CD8-positive, alpha-beta memory T cell (primary cell): ENCODE measurements at regions not wholly inside any gene's neighbourhood (a gene's known extent, or its start where the extent isn't known, plus 50 kb on each side); places are given as distances from the start of the nearest gene placed in this dataset.

ENCODE experiments used
- CTCF ChIA-PET: fragments of 350-600 bp; sonication (Branson Sonifier 250); formaldehyde crosslinking; loops from one replicate; lab custom pipeline; 2021; ENCODE audit warnings: antibody characterized with exemption; lab: Charles Lee
- POLR2A ChIA-PET: fragments of 350-600 bp; sonication (Branson Sonifier 250); formaldehyde crosslinking; loops from one replicate; lab custom pipeline; 2021; ENCODE audit warnings: antibody characterized with exemption; lab: Charles Lee
- DNase-seq, 5 donors: peaks; one replicate each; pipeline versions ENCODE4 v3.0.0 to v3.0.0-alpha.2; 2020 to 2022; ENCODE audit warnings: mixed read lengths in 1 of 5
- H3K27ac ChIP-seq: one replicate; pipeline ENCODE4 v1.7.0; 2013; ENCODE audit warnings: low read depth, mild to moderate bottlenecking, low read length, moderate library complexity
- H3K27me3 ChIP-seq: 2 replicates; pipeline ENCODE4 v1.7.0; 2013; ENCODE audit warnings: low read length, mild to moderate bottlenecking; ENCODE audit not compliant: insufficient read depth, poor library complexity, severe bottlenecking
- H3K36me3 ChIP-seq: 2 replicates; pipeline ENCODE4 v1.7.0; 2013; ENCODE audit warnings: mild to moderate bottlenecking, low read length, moderate library complexity; ENCODE audit not compliant: insufficient read depth
- H3K4me1 ChIP-seq: 2 replicates; pipeline ENCODE4 v1.7.0; 2013; ENCODE audit warnings: mild to moderate bottlenecking, low read length, moderate library complexity; ENCODE audit not compliant: insufficient read depth
- H3K4me3 ChIP-seq: 2 replicates; pipeline ENCODE4 v1.7.0; 2013; ENCODE audit warnings: mild to moderate bottlenecking, low read length
- H3K9me3 ChIP-seq: 2 replicates; pipeline ENCODE4 v1.7.0; 2013; ENCODE audit warnings: mild to moderate bottlenecking, low read length
- H3K27ac Mint-ChIP-seq, 8 donors: one replicate each; pipeline ENCODE4 v1.8.0; 2020 to 2021; ENCODE audit warnings: mixed read lengths in 8 of 8, mild to moderate bottlenecking in 6 of 8, inconsistent platforms in 3 of 8, moderate library complexity in 3 of 8
- H3K27me3 Mint-ChIP-seq, 2 donors: one replicate each; pipeline ENCODE4 v1.8.0; 2020 to 2021; ENCODE audit warnings: mixed read lengths in 2 of 2, mild to moderate bottlenecking in 1 of 2, moderate library complexity in 1 of 2
- H3K36me3 Mint-ChIP-seq, 3 donors: one replicate each; pipeline ENCODE4 v1.8.0; 2020 to 2021; ENCODE audit warnings: mixed read lengths in 3 of 3, inconsistent platforms in 1 of 3, mild to moderate bottlenecking in 1 of 3
- H3K4me1 Mint-ChIP-seq, 3 donors: one replicate each; pipeline ENCODE4 v1.8.0; 2020 to 2021; ENCODE audit warnings: mixed read lengths in 3 of 3, inconsistent platforms in 1 of 3, mild to moderate bottlenecking in 1 of 3
- H3K4me3 Mint-ChIP-seq, 7 donors: one replicate each; pipeline ENCODE4 v1.8.0; 2020 to 2021; ENCODE audit warnings: mixed read lengths in 7 of 7, mild to moderate bottlenecking in 6 of 7, moderate library complexity in 4 of 7, inconsistent platforms in 2 of 7
- H3K9me3 Mint-ChIP-seq, 5 donors: one replicate each; pipeline ENCODE4 v1.8.0; 2020 to 2022; ENCODE audit warnings: mixed read lengths in 5 of 5, mild to moderate bottlenecking in 3 of 5, moderate library complexity in 2 of 5, inconsistent platforms in 1 of 5

DNA sequence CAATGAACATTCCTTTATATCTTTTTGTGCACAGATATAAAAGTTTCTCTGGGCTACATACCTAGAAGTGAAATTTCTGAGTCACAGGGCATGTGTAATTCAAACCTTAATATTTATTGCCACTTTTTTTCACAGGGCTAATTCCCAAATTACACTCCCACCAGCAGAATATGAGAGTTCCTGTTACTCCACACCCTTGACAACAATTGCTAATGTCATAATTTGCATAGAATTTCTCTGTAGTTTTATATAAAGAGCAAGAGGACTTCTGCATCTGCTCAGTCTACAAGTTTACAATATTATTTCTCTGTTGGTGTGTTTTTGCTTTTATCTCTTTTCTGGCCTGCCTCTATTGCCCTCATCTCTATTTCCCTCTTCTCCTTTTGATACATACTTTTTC lies 518.5 kb downstream of the ZNF608 start:
- Histone ChIP-seq H3K27ac (no peak overlapping the region), H3K4me1 (no peaks in the 10 kb centered on the region), H3K9me3 (no peaks in the 10 kb centered on the region), H3K4me3 (no peak overlapping the region), H3K36me3 (no peaks in the 10 kb centered on the region), H3K27me3 (no peaks in the 10 kb centered on the region)
- no peaks in the 10 kb centered on the region for H3K27me3 Mint-ChIP-seq
- H3K27ac Mint-ChIP-seq: no peak overlapping the region
- peaks cover 0 to 9% (median 3%) of the 10 kb centered on the region in 5 donors for H3K9me3 Mint-ChIP-seq
- CTCF ChIA-PET: no interaction called here
- no peak for DNase-seq
- no peaks in the 10 kb centered on the region for H3K4me1 Mint-ChIP-seq
- no peaks in the 10 kb centered on the region for H3K36me3 Mint-ChIP-seq
- H3K4me3 Mint-ChIP-seq: no peak overlapping the region
- POLR2A ChIA-PET: no interaction called here

DNA sequence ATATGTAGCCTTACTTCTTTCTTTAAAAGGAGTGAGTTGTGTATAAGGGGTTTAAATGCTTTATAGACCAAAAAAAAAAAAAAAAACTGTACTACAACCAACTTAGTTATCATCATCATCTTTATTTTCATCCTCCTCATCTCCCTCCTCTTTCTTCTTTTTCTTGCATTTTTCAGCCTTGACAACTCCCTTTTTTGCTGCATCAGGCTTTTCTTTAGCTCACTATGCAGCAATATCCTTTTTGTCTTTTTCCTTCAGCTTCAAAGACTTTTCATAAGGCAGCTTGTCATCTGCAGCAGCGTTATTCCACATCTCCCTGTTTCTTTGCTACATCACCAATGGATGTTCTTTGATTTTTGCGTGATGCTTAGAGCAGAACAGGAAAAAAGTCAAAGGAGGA lies 526.0 kb downstream of the ZNF608 start:
- no peaks in the 10 kb centered on the region for H3K4me1 Mint-ChIP-seq

DNA sequence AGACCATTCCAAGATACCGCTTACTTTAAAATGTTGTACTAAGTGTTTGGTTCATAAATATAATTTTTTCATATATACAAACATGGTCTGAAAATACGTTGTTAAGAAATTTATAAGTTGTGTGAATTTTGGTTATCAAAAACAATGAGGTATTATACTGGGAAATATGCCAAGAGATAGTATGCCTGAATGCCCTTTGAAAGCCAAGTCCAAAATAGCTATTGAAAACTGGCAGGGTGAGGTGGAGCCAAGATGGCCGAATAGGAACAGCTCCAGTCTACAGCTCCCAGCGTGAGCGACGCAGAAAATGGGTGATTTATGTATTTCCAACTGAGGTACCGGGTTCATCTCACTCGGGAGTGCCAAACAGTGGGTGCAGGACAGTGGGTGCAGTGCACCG lies 533.5 kb downstream of the ZNF608 start:
- Histone ChIP-seq H3K27ac (no peak overlapping the region), H3K36me3 (no peaks in the 10 kb centered on the region), H3K27me3 (no peaks in the 10 kb centered on the region), H3K9me3 (no peaks in the 10 kb centered on the region), H3K4me1 (no peaks in the 10 kb centered on the region), H3K4me3 (no peak overlapping the region)
- no peaks in the 10 kb centered on the region for H3K27me3 Mint-ChIP-seq
- no peaks in the 10 kb centered on the region for H3K36me3 Mint-ChIP-seq
- peaks cover 0 to 19% (median 5%) of the 10 kb centered on the region in 5 donors for H3K9me3 Mint-ChIP-seq
- no peak overlapping the region for H3K4me3 Mint-ChIP-seq
- no peaks in the 10 kb centered on the region for H3K4me1 Mint-ChIP-seq
- no peak for DNase-seq
- no peak overlapping the region for H3K27ac Mint-ChIP-seq
- ChIA-PET POLR2A (no interaction called here), CTCF (interaction anchor here (0.6 kb wide), 1 partner anchor 51 kb away, joined by 4 read pairs; no protein-coding TSS in a partner anchor)

More for the DNA sequence above, 526.0 kb downstream of the ZNF608 start:
- Histone ChIP-seq H3K36me3 (no peaks in the 10 kb centered on the region), H3K4me1 (no peaks in the 10 kb centered on the region), H3K27ac (no peak overlapping the region), H3K27me3 (no peaks in the 10 kb centered on the region), H3K9me3 (no peaks in the 10 kb centered on the region), H3K4me3 (no peak overlapping the region)
- H3K4me3 Mint-ChIP-seq: no peak overlapping the region
- POLR2A ChIA-PET: no interaction called here
- H3K9me3 Mint-ChIP-seq: peaks cover 1 to 16% (median 6%) of the 10 kb centered on the region in 5 donors
- peaks cover 0 to 2% of the 10 kb centered on the region in 2 donors for H3K27me3 Mint-ChIP-seq
- no peak for DNase-seq
- CTCF ChIA-PET: no interaction called here
- peak overlapping the region in 1 of 8 donors; percentile 67 for H3K27ac Mint-ChIP-seq
- no peaks in the 10 kb centered on the region for H3K36me3 Mint-ChIP-seq

DNA sequence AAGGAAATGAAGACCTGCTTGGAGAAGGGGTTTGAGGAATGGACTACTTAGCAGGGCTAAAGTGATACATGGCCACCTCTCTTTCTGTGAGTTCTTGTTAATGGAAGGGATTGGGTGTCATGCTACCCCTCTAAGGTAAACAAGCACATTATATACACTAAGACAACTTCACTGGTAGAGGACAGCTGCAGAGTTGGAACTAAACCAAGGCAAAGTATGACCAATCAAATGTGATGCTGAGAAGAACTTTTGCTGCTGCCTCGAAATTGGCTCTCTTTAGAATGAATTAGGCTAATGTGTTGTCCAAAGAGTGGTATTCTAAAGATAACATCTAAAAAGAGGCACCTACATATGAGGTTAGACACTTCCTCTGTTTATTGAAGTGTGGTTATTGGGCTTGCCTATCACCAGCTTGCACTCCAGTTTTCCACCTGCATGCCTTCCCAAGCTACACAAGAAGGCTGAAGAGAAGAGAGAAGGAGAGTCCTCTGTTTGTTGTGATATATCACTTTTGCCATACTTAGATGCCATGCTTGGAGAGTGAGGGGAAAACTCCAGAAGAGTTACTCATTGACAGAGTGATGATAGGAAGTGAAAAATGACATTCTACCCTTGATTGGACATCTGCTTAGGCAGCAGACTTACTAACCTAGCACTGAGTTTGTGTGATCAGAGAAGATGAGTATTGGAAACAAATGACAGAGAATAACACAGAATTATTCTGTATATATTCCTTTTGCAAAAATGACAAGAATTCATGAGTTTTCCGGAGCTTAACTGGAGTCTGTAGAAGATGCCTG lies 536.1 kb downstream of the ZNF608 start:
- DNase-seq: no peak
- Mint-ChIP-seq H3K27me3 (peaks cover 0 to 2% of the 10 kb centered on the region in 2 donors), H3K36me3 (no peaks in the 10 kb centered on the region), H3K27ac (no peak overlapping the region), H3K4me1 (no peaks in the 10 kb centered on the region), H3K9me3 (peaks cover 0 to 14% (median 3%) of the 10 kb centered on the region in 5 donors), H3K4me3 (no peak overlapping the region)
- Histone ChIP-seq H3K9me3 (no peaks in the 10 kb centered on the region), H3K36me3 (no peaks in the 10 kb centered on the region), H3K4me1 (no peaks in the 10 kb centered on the region), H3K27me3 (no peaks in the 10 kb centered on the region), H3K4me3 (no peak overlapping the region), H3K27ac (no peak overlapping the region)
- CTCF ChIA-PET: no interaction called here
- POLR2A ChIA-PET: no interaction called here

DNA sequence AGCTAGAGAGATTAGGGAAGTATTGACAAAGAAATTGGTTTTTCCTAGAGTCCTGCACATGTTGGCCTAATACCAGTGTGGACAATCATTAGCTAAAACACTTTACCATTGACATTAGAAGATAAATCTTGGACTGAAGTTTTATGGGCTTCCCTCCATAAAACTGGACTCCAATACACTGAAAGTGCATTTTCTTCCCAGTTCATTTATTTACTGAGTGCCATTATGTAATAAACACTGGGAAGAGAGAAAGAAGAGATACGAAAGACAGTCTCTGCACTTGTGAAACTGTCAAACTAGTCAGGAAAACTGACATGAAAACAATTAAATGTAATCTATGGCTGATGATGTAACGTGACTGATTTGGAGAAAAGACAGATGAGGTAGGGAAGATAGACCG lies 539.3 kb downstream of the ZNF608 start:
- no peak overlapping the region for H3K4me3 ChIP-seq
- H3K4me1 ChIP-seq: no peaks in the 10 kb centered on the region
- Mint-ChIP-seq H3K4me3 (no peak overlapping the region), H3K9me3 (peaks cover 0 to 9% (median 6%) of the 10 kb centered on the region in 5 donors), H3K36me3 (no peaks in the 10 kb centered on the region), H3K27ac (no peak overlapping the region), H3K4me1 (no peaks in the 10 kb centered on the region), H3K27me3 (peaks cover 0 to 2% of the 10 kb centered on the region in 2 donors)
- DNase-seq: no peak
- no peak overlapping the region for H3K27ac ChIP-seq
- no peaks in the 10 kb centered on the region for H3K9me3 ChIP-seq
- ChIA-PET CTCF (no interaction called here), POLR2A (no interaction called here)
- no peaks in the 10 kb centered on the region for H3K36me3 ChIP-seq
- H3K27me3 ChIP-seq: no peaks in the 10 kb centered on the region

DNA sequence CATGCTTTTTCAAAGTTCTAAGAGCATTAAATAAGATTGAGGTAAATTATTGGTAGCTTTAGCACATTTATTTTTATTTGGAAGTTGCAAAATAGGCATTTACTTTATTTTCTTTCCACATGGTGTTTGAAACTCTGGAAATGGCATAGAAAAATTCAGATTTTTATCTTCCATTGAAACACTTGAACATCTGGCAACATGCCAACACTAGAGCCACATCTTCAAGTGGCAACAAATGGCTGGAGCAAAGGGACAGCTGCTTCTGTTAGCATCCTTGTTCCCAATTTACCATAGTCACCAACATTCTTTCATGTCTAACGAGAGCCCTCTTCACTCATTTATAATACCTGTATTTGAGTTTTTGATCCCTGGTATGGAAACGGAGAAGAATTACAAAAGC lies 539.9 kb downstream of the ZNF608 start:
- H3K27me3 Mint-ChIP-seq: peaks cover 0 to 2% of the 10 kb centered on the region in 2 donors
- H3K4me3 Mint-ChIP-seq: no peak overlapping the region
- H3K9me3 ChIP-seq: no peaks in the 10 kb centered on the region
- H3K4me3 ChIP-seq: no peak overlapping the region
- no peaks in the 10 kb centered on the region for H3K27me3 ChIP-seq
- no peak for DNase-seq
- ChIA-PET POLR2A (no interaction called here), CTCF (no interaction called here)
- peaks cover 0 to 8% (median 6%) of the 10 kb centered on the region in 5 donors for H3K9me3 Mint-ChIP-seq
- no peaks in the 10 kb centered on the region for H3K36me3 ChIP-seq
- H3K27ac ChIP-seq: no peak overlapping the region
- no peak overlapping the region for H3K27ac Mint-ChIP-seq
- no peaks in the 10 kb centered on the region for H3K36me3 Mint-ChIP-seq
- no peaks in the 10 kb centered on the region for H3K4me1 Mint-ChIP-seq
- no peaks in the 10 kb centered on the region for H3K4me1 ChIP-seq

DNA sequence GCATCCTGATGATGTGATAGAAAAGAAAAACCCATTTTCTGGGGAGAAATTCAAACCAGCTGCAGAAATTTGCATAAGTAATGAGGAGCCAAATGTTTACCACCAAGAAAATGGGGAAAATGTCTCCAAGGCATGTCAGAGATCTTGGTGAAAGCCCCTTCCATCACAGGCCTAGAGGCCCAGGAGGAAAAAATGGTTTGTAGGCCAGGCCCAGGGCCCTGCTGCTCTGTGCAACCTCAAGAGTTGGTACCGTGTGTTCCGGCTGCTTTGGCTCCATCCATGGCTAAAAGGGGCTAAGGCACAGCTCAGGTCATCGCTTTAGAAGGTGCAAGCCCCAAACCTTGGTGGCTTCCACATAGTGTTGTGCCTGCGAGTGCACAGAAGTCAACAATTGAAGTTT lies 543.1 kb downstream of the ZNF608 start:
- peak overlapping the region in 1 of 8 donors; percentile 37 for H3K27ac Mint-ChIP-seq
- H3K4me3 Mint-ChIP-seq: no peak overlapping the region
- H3K36me3 ChIP-seq: no peaks in the 10 kb centered on the region
- H3K4me1 Mint-ChIP-seq: no peaks in the 10 kb centered on the region
- peaks cover 0 to 2% of the 10 kb centered on the region in 2 donors for H3K27me3 Mint-ChIP-seq
- no peaks in the 10 kb centered on the region for H3K4me1 ChIP-seq
- no peak overlapping the region for H3K27ac ChIP-seq
- POLR2A ChIA-PET: no interaction called here
- peaks cover 0 to 8% (median 6%) of the 10 kb centered on the region in 5 donors for H3K9me3 Mint-ChIP-seq
- no peak overlapping the region for H3K4me3 ChIP-seq
- no peaks in the 10 kb centered on the region for H3K36me3 Mint-ChIP-seq
- CTCF ChIA-PET: no interaction called here
- no peak for DNase-seq
- no peaks in the 10 kb centered on the region for H3K27me3 ChIP-seq
- H3K9me3 ChIP-seq: no peaks in the 10 kb centered on the region

DNA sequence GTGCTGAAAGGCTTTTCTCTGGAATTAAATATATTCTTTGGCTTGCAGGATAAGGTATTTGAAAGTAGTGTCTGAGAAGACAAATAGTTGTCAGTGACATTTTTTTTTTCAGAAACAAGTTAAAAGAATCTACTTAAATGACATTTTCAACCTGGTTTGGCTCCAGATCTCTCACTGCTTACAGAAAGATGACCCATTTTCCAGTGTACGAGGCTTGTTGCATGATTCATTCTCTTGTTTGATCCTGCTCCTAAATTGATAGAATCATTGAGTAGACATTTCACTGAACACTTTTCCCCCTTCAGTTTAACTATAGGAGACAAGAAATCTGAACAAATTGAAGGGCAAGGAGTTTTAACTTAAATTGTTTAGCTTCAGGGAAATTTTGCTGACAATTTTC lies 546.1 kb downstream of the ZNF608 start:
- H3K27me3 Mint-ChIP-seq: no peaks in the 10 kb centered on the region
- ChIA-PET POLR2A (no interaction called here), CTCF (no interaction called here)
- no peaks in the 10 kb centered on the region for H3K4me1 Mint-ChIP-seq
- H3K4me3 Mint-ChIP-seq: no peak overlapping the region
- no peak overlapping the region for H3K27ac Mint-ChIP-seq
- Histone ChIP-seq H3K4me3 (no peak overlapping the region), H3K27me3 (no peaks in the 10 kb centered on the region), H3K36me3 (no peaks in the 10 kb centered on the region), H3K9me3 (no peaks in the 10 kb centered on the region), H3K27ac (no peak overlapping the region), H3K4me1 (no peaks in the 10 kb centered on the region)
- no peak for DNase-seq
- no peaks in the 10 kb centered on the region for H3K36me3 Mint-ChIP-seq
- peaks cover 0 to 12% (median 6%) of the 10 kb centered on the region in 5 donors for H3K9me3 Mint-ChIP-seq
